ENCODE measurements at regions not wholly inside any gene's neighbourhood (a gene's known extent, or its start where the extent isn't known, plus 50 kb on each side); places are given as distances from the start of the nearest gene placed in this dataset.

DNA sequence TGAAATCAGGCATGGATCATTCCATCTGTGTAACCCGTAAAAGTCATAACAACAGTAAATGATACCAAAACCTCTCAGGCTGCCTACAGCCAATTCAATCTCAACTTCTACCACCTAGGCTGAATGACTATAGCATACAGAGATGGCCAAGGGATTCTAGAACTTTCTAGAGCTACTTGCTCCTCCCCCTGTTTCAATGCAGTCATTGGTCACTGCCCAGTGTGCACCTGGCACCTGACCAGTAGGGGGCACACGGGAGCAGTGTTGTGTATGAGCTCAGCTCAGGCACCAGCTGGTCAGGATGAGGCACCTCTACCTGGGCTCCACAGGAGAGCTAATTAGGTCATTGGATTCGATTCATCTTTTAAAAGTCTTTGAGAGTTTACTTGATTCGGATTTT lies 86.2 kb downstream of the PLEKHG1 start:
- Histone ChIP-seq H3K9me3 (no peaks in the 10 kb centered on the region), H3K27ac (peak overlapping the region in 3 of 4 donors; percentile 59 to 91 (median 83)), H3K4me1 (peaks cover 3 to 39% (median 19%) of the 10 kb centered on the region in 4 donors), H3K36me3 (no peaks in the 10 kb centered on the region), H3K27me3 (no peaks in the 10 kb centered on the region), H3K4me3 (peak overlapping the region in 1 of 4 donors; percentile 41)
- DNase-seq (peak in 1 of 2 donors; percentile 55), ATAC-seq (ENCODE audit: low FRiP score in 2 of 2) (peak in 1 of 2 donors; percentile 60)
- WGBS, 2 donors = 67 to 72% methylated on average over 4 of the region's 4 CpGs
- TF ChIP-seq POLR2AphosphoS5 (IDR thresholded peaks at IDR 0.05) = no peak
- TF ChIP-seq, protein P1, sequence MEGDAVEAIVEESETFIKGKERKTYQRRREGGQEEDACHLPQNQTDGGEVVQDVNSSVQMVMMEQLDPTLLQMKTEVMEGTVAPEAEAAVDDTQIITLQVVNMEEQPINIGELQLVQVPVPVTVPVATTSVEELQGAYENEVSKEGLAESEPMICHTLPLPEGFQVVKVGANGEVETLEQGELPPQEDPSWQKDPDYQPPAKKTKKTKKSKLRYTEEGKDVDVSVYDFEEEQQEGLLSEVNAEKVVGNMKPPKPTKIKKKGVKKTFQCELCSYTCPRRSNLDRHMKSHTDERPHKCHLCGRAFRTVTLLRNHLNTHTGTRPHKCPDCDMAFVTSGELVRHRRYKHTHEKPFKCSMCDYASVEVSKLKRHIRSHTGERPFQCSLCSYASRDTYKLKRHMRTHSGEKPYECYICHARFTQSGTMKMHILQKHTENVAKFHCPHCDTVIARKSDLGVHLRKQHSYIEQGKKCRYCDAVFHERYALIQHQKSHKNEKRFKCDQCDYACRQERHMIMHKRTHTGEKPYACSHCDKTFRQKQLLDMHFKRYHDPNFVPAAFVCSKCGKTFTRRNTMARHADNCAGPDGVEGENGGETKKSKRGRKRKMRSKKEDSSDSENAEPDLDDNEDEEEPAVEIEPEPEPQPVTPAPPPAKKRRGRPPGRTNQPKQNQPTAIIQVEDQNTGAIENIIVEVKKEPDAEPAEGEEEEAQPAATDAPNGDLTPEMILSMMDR (IDR thresholded peaks at IDR 0.05) = peak; percentile 53 to 66 (median 60)

DNA sequence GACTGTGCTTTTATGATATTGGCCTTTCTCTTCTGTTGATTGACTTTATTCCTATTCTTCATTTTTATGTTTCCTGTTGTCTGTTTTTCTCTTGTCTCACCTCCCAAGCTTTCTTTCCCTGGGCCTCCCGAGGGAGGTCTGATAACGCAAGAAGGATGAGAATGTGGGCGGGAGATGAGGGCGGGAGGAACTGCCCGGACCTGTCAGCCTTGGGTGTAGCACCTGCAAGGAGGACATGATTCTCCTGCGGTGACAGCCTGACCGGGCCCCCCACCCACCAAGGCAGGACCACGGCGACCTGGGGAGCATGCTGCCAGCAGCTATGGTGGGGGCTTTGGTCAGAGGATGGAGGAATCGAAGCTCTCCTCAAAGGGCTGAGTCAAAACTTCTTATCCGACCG lies 86.9 kb downstream of the PLEKHG1 start:
- ATAC-seq (ENCODE audit: low FRiP score in 2 of 2) = no peak
- H3K4me3 ChIP-seq = no peak overlapping the region
- WGBS, 2 donors = 76 to 80% methylated on average over 12 of the region's 12 CpGs
- peak overlapping the region in 2 of 4 donors; percentile 83 to 91 for H3K27ac ChIP-seq
- no peak for TF ChIP-seq POLR2A (IDR thresholded peaks at IDR 0.05)
- TF ChIP-seq, protein P1 (IDR thresholded peaks at IDR 0.05) = no peak
- no peak for TF ChIP-seq EP300 (IDR thresholded peaks at IDR 0.05)
- TF ChIP-seq POLR2AphosphoS5 (IDR thresholded peaks at IDR 0.05) = no peak
- no peaks in the 10 kb centered on the region for H3K36me3 ChIP-seq
- peak in 1 of 2 donors; percentile 53 for DNase-seq
- peaks cover 3 to 41% (median 19%) of the 10 kb centered on the region in 4 donors for H3K4me1 ChIP-seq
- H3K27me3 ChIP-seq = no peaks in the 10 kb centered on the region
- no peaks in the 10 kb centered on the region for H3K9me3 ChIP-seq

DNA sequence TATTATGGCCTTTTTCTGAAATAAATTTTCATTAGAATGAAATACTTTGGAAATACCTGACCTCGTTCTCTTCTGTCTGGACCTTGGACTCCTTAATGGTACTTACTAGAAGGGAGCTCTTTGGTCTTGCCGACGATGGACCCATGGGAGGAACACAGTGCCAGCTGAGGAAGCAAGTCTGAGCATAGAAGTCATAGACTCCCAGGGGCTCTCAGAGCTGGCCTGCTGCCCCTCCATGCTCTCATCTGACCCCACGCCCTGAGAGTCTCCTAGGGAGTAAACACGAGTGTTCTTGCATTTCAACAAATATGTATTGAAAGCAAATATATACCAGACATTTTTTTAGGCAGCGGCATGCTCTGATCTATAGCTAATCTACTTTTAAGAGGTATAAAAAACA lies 87.8 kb downstream of the PLEKHG1 start:
- peaks cover 0 to 39% (median 14%) of the 10 kb centered on the region in 4 donors for H3K4me1 ChIP-seq
- peak overlapping the region in 3 of 4 donors; percentile 41 to 91 (median 62) for H3K27ac ChIP-seq
- H3K9me3 ChIP-seq = no peaks in the 10 kb centered on the region
- TF ChIP-seq, protein P1 (IDR thresholded peaks at IDR 0.05) = no peak
- TF ChIP-seq POLR2AphosphoS5 (IDR thresholded peaks at IDR 0.05) (no peak), POLR2A (IDR thresholded peaks at IDR 0.05) (no peak), EP300 (IDR thresholded peaks at IDR 0.05) (no peak)
- 42 to 52% methylated on average over 6 of the region's 6 CpGs for WGBS, 2 donors
- H3K27me3 ChIP-seq = no peaks in the 10 kb centered on the region
- peak in 1 of 2 donors; percentile 85 for ATAC-seq (ENCODE audit: low FRiP score in 2 of 2)
- DNase-seq = no peak
- H3K4me3 ChIP-seq = no peak overlapping the region
- no peaks in the 10 kb centered on the region for H3K36me3 ChIP-seq

DNA sequence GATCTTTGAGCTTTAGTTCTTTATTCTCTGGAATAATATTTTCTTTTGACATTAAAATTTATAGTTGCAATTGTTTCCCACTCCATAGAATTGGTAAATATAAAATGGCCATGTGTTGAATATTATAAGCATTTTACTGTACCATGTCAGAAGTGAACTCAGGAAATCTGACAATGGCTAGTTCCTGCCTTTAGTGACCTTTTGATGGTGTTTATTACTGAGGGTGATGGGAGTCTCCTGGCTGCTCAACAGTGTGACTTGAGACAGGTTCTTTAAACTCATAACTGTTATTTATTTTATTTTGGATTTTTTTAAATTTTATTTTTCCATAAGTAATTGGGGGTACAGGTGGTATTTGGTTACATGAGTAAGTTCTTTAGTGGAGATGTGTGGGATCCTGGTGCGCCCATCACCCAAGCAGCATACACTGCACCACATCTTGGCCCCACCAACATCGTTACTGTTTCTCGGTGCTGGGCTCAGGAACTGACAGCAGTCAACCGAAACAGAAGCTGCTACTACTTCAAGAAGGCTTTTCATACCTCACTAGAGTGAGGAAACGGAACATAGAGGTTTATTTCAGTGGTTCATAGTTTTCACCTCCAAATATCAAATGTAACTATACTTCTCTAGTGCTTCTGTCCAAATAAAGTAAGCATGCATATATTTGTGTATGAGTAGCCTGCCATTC lies 90.4 kb downstream of the PLEKHG1 start:
- no peak overlapping the region for H3K4me3 ChIP-seq
- ATAC-seq (ENCODE audit: low FRiP score in 2 of 2) (no peak), DNase-seq (no peak)
- WGBS, 2 donors = 91 to 92% methylated on average over 5 of the region's 5 CpGs
- no peaks in the 10 kb centered on the region for H3K9me3 ChIP-seq
- peak in 1 of 4 donors; percentile 2 for TF ChIP-seq EP300 (IDR thresholded peaks at IDR 0.05)
- TF ChIP-seq, protein P1 (IDR thresholded peaks at IDR 0.05) = no peak
- no peak for TF ChIP-seq POLR2A (IDR thresholded peaks at IDR 0.05)
- no peak for TF ChIP-seq POLR2AphosphoS5 (IDR thresholded peaks at IDR 0.05)
- H3K4me1 ChIP-seq = peaks cover 0 to 36% (median 11%) of the 10 kb centered on the region in 4 donors
- no peaks in the 10 kb centered on the region for H3K36me3 ChIP-seq
- H3K27ac ChIP-seq = no peak overlapping the region
- no peaks in the 10 kb centered on the region for H3K27me3 ChIP-seq

DNA sequence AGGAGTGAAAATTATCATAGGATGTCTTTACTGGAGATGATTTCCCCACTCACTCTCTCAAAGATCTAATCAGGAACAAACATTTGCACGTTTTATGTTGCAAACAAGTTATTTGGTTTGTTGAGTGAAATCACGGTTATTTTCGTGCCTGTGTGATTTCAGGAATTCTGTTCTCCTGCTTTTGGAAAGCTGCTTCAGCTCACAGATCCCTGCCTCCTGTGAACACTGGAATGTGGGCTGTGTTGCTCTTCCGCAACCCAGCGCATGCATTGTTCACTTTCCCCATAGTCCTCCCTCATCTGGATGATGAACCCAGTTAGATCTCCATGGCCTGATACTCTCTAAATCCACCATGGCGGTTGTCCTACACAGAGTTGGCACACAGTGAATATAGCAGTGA lies 91.0 kb downstream of the PLEKHG1 start:
- Histone ChIP-seq H3K9me3 (no peaks in the 10 kb centered on the region), H3K36me3 (no peaks in the 10 kb centered on the region), H3K4me3 (no peak overlapping the region), H3K4me1 (peaks cover 0 to 30% (median 11%) of the 10 kb centered on the region in 4 donors), H3K27ac (peak overlapping the region in 1 of 4 donors; percentile 42), H3K27me3 (no peaks in the 10 kb centered on the region)
- WGBS, 2 donors = 87 to 94% methylated on average over 6 of the region's 6 CpGs
- TF ChIP-seq POLR2AphosphoS5 (IDR thresholded peaks at IDR 0.05) (no peak), EP300 (IDR thresholded peaks at IDR 0.05) (no peak), POLR2A (IDR thresholded peaks at IDR 0.05) (no peak)
- TF ChIP-seq, protein P1 (IDR thresholded peaks at IDR 0.05) = no peak
- no peak for DNase-seq
- no peak for ATAC-seq (ENCODE audit: low FRiP score in 2 of 2)
